ENCODE measurements at regions not wholly inside any gene's neighbourhood (a gene's known extent, or its start where the extent isn't known, plus 50 kb on each side); places are given as distances from the start of the nearest gene placed in this dataset.
"Not testable (repeated sequence)": the region's sequence is repeated elsewhere in the genome, so short reads cannot be mapped to it uniquely, and the experiment has no call there.

- no peak for DNase-seq (ENCODE audit: low spot score)
Measured at GRCh38 chr2:56021579-56021978, 98.0 kb upstream of the EFEMP1 start.

- no peak for DNase-seq (ENCODE audit: low spot score)
Measured at GRCh38 chr2:56025469-56026193, 102.0 kb upstream of the EFEMP1 start.

GRCh38 chr2:56026828-56027227 is 103.2 kb upstream of the EFEMP1 start:
- no peak for DNase-seq (ENCODE audit: low spot score)

GRCh38 chr2:56030062-56030461 is 106.5 kb upstream of the EFEMP1 start:
- no peak for DNase-seq (ENCODE audit: low spot score)

GRCh38 chr2:56030901-56031300 is 107.3 kb upstream of the EFEMP1 start:
- no peak for DNase-seq (ENCODE audit: low spot score)

GRCh38 chr2:56034258-56034657 is 110.7 kb upstream of the EFEMP1 start:
- DNase-seq (ENCODE audit: low spot score) = no peak

- DNase-seq (ENCODE audit: low spot score) = no peak
Measured at GRCh38 chr2:56040189-56040588, 116.6 kb upstream of the EFEMP1 start.

GRCh38 chr2:56040834-56041233 is 117.3 kb upstream of the EFEMP1 start:
- no peak for DNase-seq (ENCODE audit: low spot score)

- no peak for DNase-seq (ENCODE audit: low spot score)
Measured at GRCh38 chr2:56047136-56047535, 123.6 kb upstream of the EFEMP1 start.

GRCh38 chr2:56049233-56049845 is 125.8 kb upstream of the EFEMP1 start:
- DNase-seq (ENCODE audit: low spot score) = peak; percentile 7

GRCh38 chr2:56053679-56054078 is 130.1 kb upstream of the EFEMP1 start:
- no peak for DNase-seq (ENCODE audit: low spot score)

GRCh38 chr2:56055405-56055804 is 128.4 kb upstream of the CCDC85A start:
- DNase-seq (ENCODE audit: low spot score) = no peak

GRCh38 chr2:56061327-56061726 is 122.5 kb upstream of the CCDC85A start:
- DNase-seq (ENCODE audit: low spot score) = not testable (repeated sequence)

- no peak for DNase-seq (ENCODE audit: low spot score)
Measured at GRCh38 chr2:56068746-56069145, 115.0 kb upstream of the CCDC85A start.

GRCh38 chr2:56077359-56077915 is 106.4 kb upstream of the CCDC85A start:
- DNase-seq (ENCODE audit: low spot score) = peak; percentile 19

GRCh38 chr2:56082665-56083064 is 101.1 kb upstream of the CCDC85A start:
- no peak for DNase-seq (ENCODE audit: low spot score)

GRCh38 chr2:56084111-56084901 is 99.5 kb upstream of the CCDC85A start:
- no peak for DNase-seq (ENCODE audit: low spot score)

GRCh38 chr2:56086336-56086735 is 97.5 kb upstream of the CCDC85A start:
- no peak for DNase-seq (ENCODE audit: low spot score)

GRCh38 chr2:56088411-56088810 is 95.4 kb upstream of the CCDC85A start:
- no peak for DNase-seq (ENCODE audit: low spot score)

GRCh38 chr2:56089931-56090330 is 93.9 kb upstream of the CCDC85A start:
- DNase-seq (ENCODE audit: low spot score) = no peak

GRCh38 chr2:56099963-56100362 is 83.8 kb upstream of the CCDC85A start:
- no peak for DNase-seq (ENCODE audit: low spot score)

GRCh38 chr2:56100791-56101312 is 82.9 kb upstream of the CCDC85A start:
- DNase-seq (ENCODE audit: low spot score) = no peak

GRCh38 chr2:56102098-56102497 is 81.7 kb upstream of the CCDC85A start:
- DNase-seq (ENCODE audit: low spot score) = no peak

All from HuH-7.5 (cell line).